IPS-18a (cell line): ENCODE measurements at regions not wholly inside any gene's neighbourhood (a gene's known extent, or its start where the extent isn't known, plus 50 kb on each side); places are given as distances from the start of the nearest gene placed in this dataset.
A peak's percentile ranks its signal among the peaks of the same experiment; 100 is the strongest.
"Not testable (repeated sequence)": the region's sequence is repeated elsewhere in the genome, so short reads cannot be mapped to it uniquely, and the experiment has no call there.

ENCODE experiments used
- H3K27ac ChIP-seq: one replicate; pipeline ENCODE4 v1.5.1; 2013; ENCODE audit warnings: low read length
- H3K27me3 ChIP-seq: one replicate; pipeline ENCODE4 v1.6.1; 2013; ENCODE audit warnings: mild to moderate bottlenecking, low read length; ENCODE audit not compliant: control insufficient read depth, insufficient read depth
- H3K36me3 ChIP-seq: one replicate; pipeline ENCODE4 v1.6.1; 2013; ENCODE audit warnings: low read depth, low read length; ENCODE audit not compliant: control insufficient read depth
- H3K4me1 ChIP-seq: one replicate; pipeline ENCODE4 v1.6.1; 2013; ENCODE audit warnings: low read depth, low read length; ENCODE audit not compliant: control insufficient read depth
- H3K4me3 ChIP-seq: one replicate; pipeline ENCODE4 v1.5.1; 2013; ENCODE audit warnings: low read length
- H3K9ac ChIP-seq: one replicate; pipeline ENCODE4 v1.6.1; 2013; ENCODE audit warnings: mild to moderate bottlenecking, low read length, moderate library complexity
- H3K9me3 ChIP-seq: one replicate; pipeline ENCODE4 v1.6.1; 2013; ENCODE audit warnings: low read depth, low read length; ENCODE audit not compliant: control insufficient read depth

- no peak overlapping the region for H3K9ac ChIP-seq
- H3K4me3 ChIP-seq = no peak overlapping the region
- no peaks in the 10 kb centered on the region for H3K36me3 ChIP-seq
- H3K9me3 ChIP-seq = no peaks in the 10 kb centered on the region
- H3K27ac ChIP-seq = no peak overlapping the region
- H3K4me1 ChIP-seq = peaks cover 12% of the 10 kb centered on the region
- no peaks in the 10 kb centered on the region for H3K27me3 ChIP-seq
These were observed 258.6 kb downstream of the HS3ST3B1 start for GRCh38 chr17:14559264-14560119.

- peaks cover 12% of the 10 kb centered on the region for H3K4me1 ChIP-seq
- no peak overlapping the region for H3K4me3 ChIP-seq
- H3K27me3 ChIP-seq = no peaks in the 10 kb centered on the region
- no peaks in the 10 kb centered on the region for H3K9me3 ChIP-seq
- no peaks in the 10 kb centered on the region for H3K36me3 ChIP-seq
- H3K9ac ChIP-seq = no peak overlapping the region
- H3K27ac ChIP-seq = no peak overlapping the region
These were observed 256.6 kb downstream of the HS3ST3B1 start for GRCh38 chr17:14557480-14557879.

GRCh38 chr17:14553847-14554246 is 253.0 kb downstream of the HS3ST3B1 start:
- H3K27ac ChIP-seq = no peak overlapping the region
- H3K9me3 ChIP-seq = no peaks in the 10 kb centered on the region
- no peaks in the 10 kb centered on the region for H3K36me3 ChIP-seq
- no peaks in the 10 kb centered on the region for H3K4me1 ChIP-seq
- no peak overlapping the region for H3K4me3 ChIP-seq
- H3K9ac ChIP-seq = no peak overlapping the region
- no peaks in the 10 kb centered on the region for H3K27me3 ChIP-seq

- no peaks in the 10 kb centered on the region for H3K27me3 ChIP-seq
- H3K4me1 ChIP-seq = no peaks in the 10 kb centered on the region
- H3K4me3 ChIP-seq = no peak overlapping the region
- no peaks in the 10 kb centered on the region for H3K36me3 ChIP-seq
- no peak overlapping the region for H3K27ac ChIP-seq
- no peak overlapping the region for H3K9ac ChIP-seq
- H3K9me3 ChIP-seq = no peaks in the 10 kb centered on the region
These were observed 251.4 kb downstream of the HS3ST3B1 start for GRCh38 chr17:14552306-14552705.

- Histone ChIP-seq H3K9me3 (no peaks in the 10 kb centered on the region), H3K4me1 (no peaks in the 10 kb centered on the region), H3K27ac (no peak overlapping the region), H3K9ac (no peak overlapping the region), H3K27me3 (no peaks in the 10 kb centered on the region), H3K36me3 (no peaks in the 10 kb centered on the region), H3K4me3 (no peak overlapping the region)
These were observed 246.7 kb downstream of the HS3ST3B1 start for GRCh38 chr17:14547556-14547955.

- Histone ChIP-seq H3K36me3 (no peaks in the 10 kb centered on the region), H3K4me1 (no peaks in the 10 kb centered on the region), H3K9ac (no peak overlapping the region), H3K27me3 (no peaks in the 10 kb centered on the region), H3K9me3 (no peaks in the 10 kb centered on the region), H3K4me3 (no peak overlapping the region), H3K27ac (no peak overlapping the region)
These were observed 246.1 kb downstream of the HS3ST3B1 start for GRCh38 chr17:14547016-14547415.

- H3K4me1 ChIP-seq = peaks cover 7% of the 10 kb centered on the region
- no peak overlapping the region for H3K27ac ChIP-seq
- H3K36me3 ChIP-seq = no peaks in the 10 kb centered on the region
- no peak overlapping the region for H3K4me3 ChIP-seq
- no peaks in the 10 kb centered on the region for H3K9me3 ChIP-seq
- H3K27me3 ChIP-seq = no peaks in the 10 kb centered on the region
- H3K9ac ChIP-seq = no peak overlapping the region
These were observed 244.4 kb downstream of the HS3ST3B1 start for GRCh38 chr17:14545156-14545906.

- Histone ChIP-seq H3K4me3 (no peak overlapping the region), H3K27ac (no peak overlapping the region), H3K9ac (no peak overlapping the region), H3K9me3 (peaks cover 4% of the 10 kb centered on the region), H3K27me3 (no peaks in the 10 kb centered on the region), H3K4me1 (peaks cover 7% of the 10 kb centered on the region), H3K36me3 (no peaks in the 10 kb centered on the region)
These were observed 240.8 kb downstream of the HS3ST3B1 start for GRCh38 chr17:14541714-14542113.

GRCh38 chr17:14539801-14540200 is 238.9 kb downstream of the HS3ST3B1 start:
- Histone ChIP-seq H3K9me3 (peaks cover 4% of the 10 kb centered on the region), H3K27me3 (no peaks in the 10 kb centered on the region), H3K27ac (no peak overlapping the region), H3K36me3 (no peaks in the 10 kb centered on the region), H3K4me1 (peaks cover 7% of the 10 kb centered on the region), H3K9ac (no peak overlapping the region), H3K4me3 (no peak overlapping the region)

- not testable (repeated sequence) for H3K9me3 ChIP-seq, H3K27ac ChIP-seq, H3K27me3 ChIP-seq, H3K9ac ChIP-seq, H3K4me1 ChIP-seq, H3K4me3 ChIP-seq, H3K36me3 ChIP-seq
These were observed 231.4 kb downstream of the HS3ST3B1 start for GRCh38 chr17:14532242-14532641.

- Histone ChIP-seq H3K9ac (no peak overlapping the region), H3K27me3 (no peaks in the 10 kb centered on the region), H3K4me3 (peak overlapping the region; percentile 36), H3K27ac (peak overlapping the region; percentile 37), H3K9me3 (no peaks in the 10 kb centered on the region), H3K36me3 (no peaks in the 10 kb centered on the region), H3K4me1 (peaks cover 38% of the 10 kb centered on the region)
These were observed 224.9 kb downstream of the HS3ST3B1 start for GRCh38 chr17:14525551-14526455.
